KOPT-K1 (cell line): ENCODE measurements at regions not wholly inside any gene's neighbourhood (a gene's known extent, or its start where the extent isn't known, plus 50 kb on each side); places are given as distances from the start of the nearest gene placed in this dataset.

Source experiments
- H3K27ac ChIP-seq: fragments of 200-600 bp; sonication (generic); 2 replicates; pipeline ENCODE4 v1.5.1; 2016; ENCODE audit warnings: antibody characterized with exemption, mild to moderate bottlenecking, low read depth, low read length; ENCODE audit not compliant: poor library complexity, severe bottlenecking
- H3K36me3 ChIP-seq: fragments of 200-600 bp; sonication (generic); 2 replicates; pipeline ENCODE4 v1.5.1; 2017; ENCODE audit warnings: antibody characterized with exemption, mild to moderate bottlenecking, low read length, moderate library complexity; ENCODE audit not compliant: insufficient read depth
- H3K9me3 ChIP-seq: fragments of 200-600 bp; sonication (generic); 2 replicates; pipeline ENCODE4 v1.5.1; 2017; ENCODE audit warnings: antibody characterized with exemption, low read length, mild to moderate bottlenecking; ENCODE audit not compliant: insufficient read depth, poor library complexity, severe bottlenecking

DNA sequence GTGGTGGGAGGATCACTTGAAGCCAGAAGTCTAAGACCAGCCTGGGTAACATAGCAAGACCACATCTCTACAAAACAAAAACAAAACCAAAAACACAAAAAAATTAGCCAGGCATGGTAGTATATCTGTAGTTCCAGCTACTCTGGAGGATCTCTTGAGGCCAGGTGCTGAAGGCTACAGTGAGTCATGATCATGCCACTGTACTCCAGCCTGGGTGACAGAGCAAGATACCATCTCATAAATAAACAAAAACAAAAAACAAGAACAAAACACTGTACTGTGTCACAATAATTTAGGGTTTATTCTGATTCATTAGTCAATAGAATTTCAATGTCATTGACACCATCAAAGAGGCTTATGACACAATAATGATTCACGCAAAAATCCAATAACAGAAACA is 1121.7 kb upstream of the MAP3K7 start:
- no peaks in the 10 kb centered on the region for H3K36me3 ChIP-seq
- no peak overlapping the region for H3K27ac ChIP-seq
- H3K9me3 ChIP-seq, result no peaks in the 10 kb centered on the region

DNA sequence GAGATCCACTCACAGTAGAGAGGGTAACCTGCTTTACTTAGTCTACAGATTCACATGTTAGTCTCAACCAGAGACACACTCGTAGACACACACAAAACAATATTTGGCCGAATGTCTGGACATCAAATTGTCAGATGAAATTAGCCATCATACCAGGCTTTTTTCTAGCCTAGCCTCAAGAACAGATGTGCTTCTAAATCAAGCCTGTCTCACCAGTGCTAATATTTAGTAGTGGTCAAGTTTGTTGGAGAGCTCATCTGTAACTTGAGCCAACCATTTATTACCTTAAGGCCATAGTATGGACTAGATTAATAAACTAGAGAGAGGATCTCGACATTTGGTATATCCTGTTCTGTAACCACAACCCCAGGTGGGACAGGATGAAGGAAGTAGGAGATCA is 1118.8 kb upstream of the MAP3K7 start:
- Histone ChIP-seq H3K9me3 (no peaks in the 10 kb centered on the region), H3K27ac (no peak overlapping the region), H3K36me3 (no peaks in the 10 kb centered on the region)

DNA sequence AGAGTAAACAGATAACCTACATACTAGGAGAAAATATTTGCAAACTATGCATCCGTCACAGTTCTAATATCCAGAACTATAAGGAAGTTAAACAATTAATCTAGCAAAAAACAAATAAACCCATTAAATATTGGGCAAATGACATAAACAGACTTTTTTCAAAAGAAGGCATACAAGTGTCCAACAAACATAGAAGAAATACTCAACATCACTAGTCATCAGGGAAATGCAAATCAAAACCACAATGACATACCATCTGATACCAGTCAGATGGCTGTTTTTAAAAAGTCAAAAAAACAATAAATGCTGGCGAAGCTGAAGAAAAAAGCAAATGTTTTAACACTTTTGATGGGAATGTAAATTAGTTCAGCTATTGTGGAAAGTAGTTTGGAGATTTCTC is 1117.7 kb upstream of the MAP3K7 start:
- H3K27ac ChIP-seq, result no peak overlapping the region
- H3K9me3 ChIP-seq, result no peaks in the 10 kb centered on the region
- no peaks in the 10 kb centered on the region for H3K36me3 ChIP-seq

DNA sequence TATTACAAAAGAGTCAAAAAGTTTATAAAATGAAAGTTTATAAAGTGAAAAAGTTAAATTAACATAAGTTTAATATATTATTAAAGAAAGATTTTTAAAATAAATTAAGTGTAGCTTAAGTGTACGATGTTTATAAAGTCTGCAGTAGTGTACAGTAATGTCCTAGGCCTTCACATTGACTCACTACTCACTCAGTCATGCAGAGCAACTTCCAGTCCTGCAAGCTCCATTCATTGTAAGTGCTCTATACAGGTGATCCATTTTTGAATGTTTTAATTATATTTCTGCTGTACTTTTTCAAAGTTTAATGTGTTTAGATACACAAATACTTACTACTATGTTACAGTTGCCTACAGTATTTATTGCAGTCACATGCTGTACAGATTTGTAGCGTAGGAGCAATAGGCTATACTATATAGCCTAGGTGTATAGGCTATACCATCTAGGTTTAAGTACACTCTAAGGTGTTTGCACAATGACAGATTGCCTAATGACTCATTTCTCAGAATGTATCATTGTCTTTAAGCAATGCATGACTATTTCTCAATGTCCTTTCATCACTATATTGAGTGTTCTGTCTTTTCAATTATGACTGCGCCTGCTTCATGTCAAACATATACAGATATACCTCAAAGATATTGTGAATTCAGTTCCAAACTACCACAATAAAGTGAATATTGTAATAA is 1110.3 kb upstream of the MAP3K7 start:
- no peaks in the 10 kb centered on the region for H3K36me3 ChIP-seq
- no peaks in the 10 kb centered on the region for H3K9me3 ChIP-seq
- no peak overlapping the region for H3K27ac ChIP-seq

DNA sequence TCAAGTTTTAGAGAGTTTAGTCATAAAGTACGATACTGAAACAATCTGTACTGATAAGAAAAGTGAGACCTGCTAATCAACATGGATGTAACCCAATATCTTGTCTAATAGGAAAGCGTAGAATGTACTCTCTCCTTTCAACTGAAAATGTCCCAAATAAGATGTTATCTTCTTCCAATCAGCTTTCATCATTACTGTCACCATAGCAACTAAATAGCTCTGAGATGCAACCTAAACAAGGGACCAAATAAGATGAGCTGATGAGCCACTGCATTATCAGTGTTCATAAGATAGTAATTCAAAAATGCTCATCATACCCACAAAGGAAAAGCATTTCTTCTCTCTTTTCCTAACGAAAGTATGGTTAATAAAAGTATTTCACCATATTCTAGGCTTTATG is 1108.3 kb upstream of the MAP3K7 start:
- Histone ChIP-seq H3K9me3 (no peaks in the 10 kb centered on the region), H3K36me3 (no peaks in the 10 kb centered on the region), H3K27ac (no peak overlapping the region)

DNA sequence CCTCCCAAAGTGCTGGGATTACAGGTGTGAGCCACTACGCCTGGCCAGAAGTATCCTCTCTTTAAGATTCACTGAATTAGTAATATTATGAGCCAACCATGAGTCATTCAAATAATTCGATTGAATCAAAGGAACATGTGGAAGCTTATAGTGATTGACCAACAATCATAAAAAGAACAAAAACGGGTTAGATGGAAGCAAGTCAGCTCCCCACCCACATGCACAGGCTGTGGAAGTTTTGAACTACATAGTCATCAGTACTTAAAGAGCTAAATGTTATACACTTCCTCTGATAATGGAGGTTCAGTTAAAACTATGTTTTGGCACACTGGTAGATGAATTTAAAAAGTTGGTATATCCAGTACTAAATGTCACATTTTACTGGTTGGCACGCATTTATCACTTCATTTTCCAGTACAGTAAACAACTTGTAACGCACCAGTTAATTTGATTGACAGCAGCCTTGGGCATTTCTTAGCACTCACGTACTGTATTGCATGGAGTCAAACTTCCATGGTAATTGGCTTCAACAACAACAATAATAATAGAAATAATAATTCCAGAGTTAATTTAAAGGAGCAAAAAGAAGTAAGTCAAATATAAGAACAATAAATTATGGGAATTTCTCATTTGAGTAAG is 1107.3 kb upstream of the MAP3K7 start:
- H3K9me3 ChIP-seq, result no peaks in the 10 kb centered on the region
- no peaks in the 10 kb centered on the region for H3K36me3 ChIP-seq
- no peak overlapping the region for H3K27ac ChIP-seq

DNA sequence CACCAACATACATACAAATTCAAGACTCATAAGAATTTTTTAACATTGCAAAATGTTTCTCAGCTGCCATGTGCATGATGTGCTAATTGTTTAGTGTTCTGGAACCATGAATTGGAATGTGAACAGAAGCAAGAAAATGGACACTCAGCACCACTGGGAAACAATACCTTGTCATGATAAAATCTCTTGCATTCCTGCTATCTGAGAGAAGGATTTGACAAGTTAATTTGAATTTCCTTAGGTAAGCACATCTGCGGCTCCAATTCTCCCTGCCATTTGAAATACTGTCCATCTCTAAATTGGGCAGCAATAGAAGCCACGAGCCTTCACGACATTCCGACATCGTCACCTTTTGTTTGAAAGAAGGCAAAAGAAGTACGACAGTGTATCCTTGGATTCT is 1104.6 kb upstream of the MAP3K7 start:
- Histone ChIP-seq H3K9me3 (no peaks in the 10 kb centered on the region), H3K27ac (no peak overlapping the region), H3K36me3 (no peaks in the 10 kb centered on the region)

DNA sequence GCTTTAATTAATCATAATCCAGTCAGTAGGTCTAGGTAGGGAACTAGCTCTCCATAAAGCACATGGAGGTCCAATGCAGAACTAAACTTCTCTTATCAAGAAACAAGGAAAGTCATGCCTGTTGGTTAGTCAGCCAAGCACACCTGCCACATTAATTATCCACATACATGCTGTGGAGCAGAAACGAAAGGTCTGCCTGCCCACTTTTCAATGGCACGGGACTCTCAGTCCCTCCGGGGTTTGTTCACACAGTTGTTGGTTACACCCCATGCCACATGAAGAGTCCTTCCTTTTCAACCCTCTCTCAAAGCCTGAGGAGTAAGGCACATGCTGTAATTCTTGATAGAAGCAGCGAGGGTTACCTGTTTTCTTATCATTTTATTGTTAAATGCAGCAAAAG is 1096.4 kb upstream of the MAP3K7 start:
- Histone ChIP-seq H3K9me3 (no peaks in the 10 kb centered on the region), H3K36me3 (no peaks in the 10 kb centered on the region), H3K27ac (no peak overlapping the region)

DNA sequence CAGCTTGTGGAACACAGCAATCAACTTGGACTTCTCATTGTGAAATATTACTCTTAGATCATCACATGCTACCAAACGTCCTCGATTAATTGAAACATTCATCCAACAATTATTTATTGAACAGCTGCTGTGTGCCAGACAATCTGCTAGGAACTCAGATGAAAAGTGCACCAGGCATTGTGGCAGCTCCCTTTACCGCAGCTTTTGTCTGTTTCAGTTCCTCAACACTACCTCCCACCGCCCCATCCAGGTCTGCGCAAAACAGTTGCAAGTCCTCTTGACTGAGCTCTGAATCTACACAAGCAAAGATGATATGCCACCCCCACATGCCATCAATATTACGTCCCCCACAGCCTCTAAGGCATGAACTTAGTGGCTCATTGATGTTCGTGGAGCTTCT is 1094.4 kb upstream of the MAP3K7 start:
- no peaks in the 10 kb centered on the region for H3K9me3 ChIP-seq
- no peak overlapping the region for H3K27ac ChIP-seq
- H3K36me3 ChIP-seq, result no peaks in the 10 kb centered on the region

DNA sequence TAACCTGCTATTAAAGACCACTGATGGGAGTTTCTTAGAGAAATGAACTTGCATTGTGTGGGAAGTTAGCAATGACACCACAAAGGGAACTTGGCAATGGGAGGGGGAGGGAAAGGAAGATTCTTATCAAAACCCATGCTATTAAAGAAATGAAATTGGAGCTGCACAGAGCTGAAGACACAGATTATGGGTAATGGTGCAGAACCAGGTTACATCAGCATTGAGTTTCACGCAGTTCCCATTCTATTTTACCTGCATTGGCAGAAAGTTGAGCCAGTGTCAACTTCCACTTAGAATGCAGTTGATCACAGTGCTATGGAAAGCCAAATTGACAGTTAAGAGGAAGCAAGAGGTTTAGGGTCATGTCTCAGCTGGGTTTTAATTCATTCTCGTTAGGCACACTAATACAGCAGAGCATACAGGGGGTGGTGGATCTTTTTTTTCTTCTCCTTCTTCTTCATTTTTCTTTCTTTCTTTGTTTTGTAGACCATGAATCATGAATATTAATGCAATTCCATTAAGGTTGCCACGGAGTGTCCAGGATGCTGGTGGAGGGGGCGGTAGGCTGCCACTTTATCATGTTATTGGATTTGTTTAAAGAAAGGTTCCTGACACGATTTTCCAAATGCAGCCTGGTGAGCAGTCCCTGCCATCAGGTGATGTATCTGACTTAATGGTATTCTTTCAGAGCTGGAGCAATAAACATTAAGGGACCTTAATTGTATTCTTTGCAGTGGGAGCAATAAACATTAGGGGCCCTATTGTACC is 1092.0 kb upstream of the MAP3K7 start:
- no peaks in the 10 kb centered on the region for H3K36me3 ChIP-seq
- no peak overlapping the region for H3K27ac ChIP-seq
- H3K9me3 ChIP-seq, result no peaks in the 10 kb centered on the region

DNA sequence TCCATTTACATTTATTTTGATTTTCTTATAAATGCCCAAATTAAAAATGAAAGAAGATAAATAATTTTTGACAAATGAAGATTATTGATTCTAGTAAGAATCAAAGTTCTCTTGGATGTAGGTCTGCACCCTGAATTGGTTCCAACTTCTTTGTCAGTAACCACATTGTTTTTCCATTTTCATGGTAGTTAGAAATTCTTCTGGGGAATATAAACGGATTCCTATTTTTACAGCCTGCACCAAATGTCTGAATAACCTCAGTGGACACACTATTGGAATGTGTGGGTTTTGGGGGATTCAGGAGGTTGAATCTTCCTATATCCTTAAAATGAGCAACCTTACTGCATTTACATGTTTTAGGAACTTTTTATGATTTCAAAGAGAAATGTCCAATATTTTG is 1085.3 kb upstream of the MAP3K7 start:
- Histone ChIP-seq H3K27ac (no peak overlapping the region), H3K36me3 (no peaks in the 10 kb centered on the region), H3K9me3 (no peaks in the 10 kb centered on the region)

DNA sequence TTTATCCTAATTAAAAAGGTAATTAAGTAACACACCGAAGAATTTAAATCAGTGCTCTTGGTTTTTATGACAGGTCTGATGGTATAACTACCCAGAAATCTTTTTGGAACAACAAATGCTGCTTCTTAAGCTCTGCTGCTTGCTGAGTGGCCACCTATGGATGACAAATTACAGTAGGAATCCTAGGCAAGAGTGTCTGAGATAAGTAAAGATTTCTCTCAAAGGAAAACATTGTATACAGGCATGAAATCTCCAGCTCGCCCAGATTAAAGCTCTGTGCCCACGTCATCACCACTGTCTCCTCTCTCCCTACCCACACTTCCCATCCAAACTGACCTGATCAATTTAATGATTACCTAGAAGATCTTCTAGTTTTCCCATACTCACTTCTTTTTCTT is 1083.0 kb upstream of the MAP3K7 start:
- Histone ChIP-seq H3K27ac (no peak overlapping the region), H3K36me3 (no peaks in the 10 kb centered on the region), H3K9me3 (no peaks in the 10 kb centered on the region)

DNA sequence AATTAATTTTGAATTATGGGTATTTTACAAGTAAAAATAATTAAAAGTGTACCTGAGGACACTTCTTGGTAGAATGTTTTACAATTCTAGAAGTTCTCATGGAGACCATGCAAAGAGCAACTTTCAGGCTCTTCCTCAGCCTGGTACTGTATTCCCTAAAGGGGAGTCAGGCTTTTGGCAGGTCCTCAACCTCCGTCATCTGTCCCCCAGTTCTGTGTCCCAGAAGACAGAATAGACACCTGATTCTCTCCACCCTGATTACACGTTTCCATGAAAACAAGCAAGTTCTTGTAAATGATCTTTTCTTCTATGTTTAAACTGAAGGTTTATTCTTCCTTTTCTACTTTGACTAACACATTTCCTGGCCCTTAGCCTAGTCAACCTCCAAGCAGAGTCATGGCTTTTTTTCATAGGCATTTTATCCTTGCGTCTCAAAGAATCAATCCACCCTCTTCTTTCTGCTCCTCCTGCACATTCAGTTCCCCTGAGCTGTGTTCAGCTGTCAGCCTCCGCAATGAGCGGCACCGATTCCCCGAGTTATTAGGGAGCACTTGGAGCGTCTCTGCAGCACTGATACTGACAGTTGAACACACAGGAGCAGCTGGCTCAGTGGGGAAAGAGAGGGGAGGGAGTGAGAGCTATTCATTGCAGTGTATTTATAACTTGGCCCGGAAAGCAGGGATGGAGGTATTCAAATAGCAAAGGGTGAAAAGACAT is 1082.4 kb upstream of the MAP3K7 start:
- H3K27ac ChIP-seq, result no peak overlapping the region
- H3K9me3 ChIP-seq, result no peaks in the 10 kb centered on the region
- no peaks in the 10 kb centered on the region for H3K36me3 ChIP-seq

DNA sequence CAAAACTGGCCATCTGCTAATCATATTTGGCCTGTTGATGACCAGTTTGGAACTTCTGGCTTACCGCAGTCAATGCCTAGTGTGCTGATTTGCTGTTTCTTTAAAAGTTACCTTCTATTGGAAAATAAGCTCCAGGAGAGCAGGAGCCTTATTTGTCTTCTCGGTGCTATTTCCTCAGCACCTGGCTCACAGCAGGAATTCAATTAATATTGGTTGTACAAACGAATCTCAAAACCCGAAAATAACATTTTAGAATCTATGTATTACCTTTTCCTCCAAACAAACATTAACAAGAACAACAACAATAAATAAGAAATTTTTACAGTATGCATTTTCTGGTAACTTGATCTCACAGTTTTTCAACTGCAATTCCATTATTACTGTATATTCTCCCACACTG is 1080.7 kb upstream of the MAP3K7 start:
- H3K9me3 ChIP-seq, result no peaks in the 10 kb centered on the region

DNA sequence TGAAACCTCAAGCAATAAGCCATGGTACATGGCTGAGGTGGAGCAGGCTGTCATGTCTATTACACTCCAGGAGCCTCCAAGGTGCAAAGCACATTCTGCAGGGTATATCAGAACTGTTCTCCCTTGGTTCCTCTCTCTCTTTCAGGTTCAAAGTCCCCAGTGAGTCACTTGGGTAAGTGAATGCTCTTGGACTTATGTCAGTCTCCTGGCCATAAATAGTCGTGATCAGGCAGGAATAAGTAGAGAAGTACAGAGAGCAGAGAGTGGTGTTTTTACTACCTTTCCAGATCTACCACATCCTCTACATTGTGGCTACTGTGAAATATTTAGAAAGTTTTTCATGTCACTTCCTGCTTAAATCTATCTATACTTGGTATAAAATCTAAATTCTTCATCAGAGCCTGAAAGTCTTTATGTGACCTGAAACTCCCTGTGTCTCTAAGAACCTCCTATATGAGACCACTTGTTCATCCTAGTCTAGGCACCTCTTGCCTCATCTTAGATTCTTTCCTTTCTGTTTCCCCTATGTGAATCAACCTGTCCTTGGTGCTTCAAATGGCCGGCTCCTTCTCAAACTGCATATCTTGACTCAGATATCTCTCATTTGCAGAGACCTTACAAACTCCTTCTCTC is 1077.6 kb upstream of the MAP3K7 start:
- H3K27ac ChIP-seq, result no peak overlapping the region
- no peaks in the 10 kb centered on the region for H3K9me3 ChIP-seq
- H3K36me3 ChIP-seq, result no peaks in the 10 kb centered on the region

More for the DNA sequence above, 1080.7 kb upstream of the MAP3K7 start:
- H3K36me3 ChIP-seq, result no peaks in the 10 kb centered on the region
- H3K27ac ChIP-seq, result no peak overlapping the region
